HG02642 (cell line): ENCODE measurements at regions not wholly inside any gene's neighbourhood (a gene's known extent, or its start where the extent isn't known, plus 50 kb on each side); places are given as distances from the start of the nearest gene placed in this dataset.
"Not testable (repeated sequence)": the region's sequence is repeated elsewhere in the genome, so short reads cannot be mapped to it uniquely, and the experiment has no call there.

Experiments used
- ATAC-seq: cut with Tn5 transposase; IDR thresholded peaks from one replicate; pipeline ENCODE4 v1.9.1; 2021; ENCODE audit warnings: mild to moderate bottlenecking; ENCODE audit not compliant: unreplicated experiment, poor library complexity

GRCh38 chr7:16369855-16370254, 51.5 kb downstream of the CRPPA start:
- ATAC-seq = no peak

- ATAC-seq = not testable (repeated sequence)
Measured at GRCh38 chr7:16369309-16369708, 52.0 kb downstream of the CRPPA start.

GRCh38 chr7:16368885-16369284, 52.5 kb downstream of the CRPPA start:
- ATAC-seq = no peak

GRCh38 chr7:16367115-16367514, 54.2 kb downstream of the CRPPA start:
- ATAC-seq = no peak

- ATAC-seq = no peak
Measured at GRCh38 chr7:16365952-16366351, 55.4 kb downstream of the CRPPA start.

GRCh38 chr7:16365177-16365576, 56.2 kb downstream of the CRPPA start:
- no peak for ATAC-seq

- no peak for ATAC-seq
Measured at GRCh38 chr7:16359216-16359615, 62.1 kb downstream of the CRPPA start.

- ATAC-seq = no peak
Measured at GRCh38 chr7:16357921-16358320, 63.4 kb downstream of the CRPPA start.

GRCh38 chr7:16357474-16357873, 63.9 kb downstream of the CRPPA start:
- no peak for ATAC-seq

- no peak for ATAC-seq
Measured at GRCh38 chr7:16356301-16356958, 64.9 kb downstream of the CRPPA start.

- ATAC-seq = no peak
Measured at GRCh38 chr7:16354573-16354972, 66.8 kb downstream of the CRPPA start.

- no peak for ATAC-seq
Measured at GRCh38 chr7:16353226-16353625, 68.1 kb downstream of the CRPPA start.

GRCh38 chr7:16350634-16351033, 70.7 kb downstream of the CRPPA start:
- ATAC-seq = peak; percentile 61

- no peak for ATAC-seq
Measured at GRCh38 chr7:16348251-16348650, 73.1 kb downstream of the CRPPA start.

GRCh38 chr7:16347827-16348192, 73.5 kb downstream of the CRPPA start:
- ATAC-seq = no peak

GRCh38 chr7:16347066-16347826, 74.1 kb downstream of the CRPPA start:
- no peak for ATAC-seq

- peak; percentile 65 for ATAC-seq
Measured at GRCh38 chr7:16345979-16346958, 75.1 kb downstream of the CRPPA start.

GRCh38 chr7:16344927-16345326, 76.4 kb downstream of the CRPPA start:
- no peak for ATAC-seq

GRCh38 chr7:16343612-16344011, 77.7 kb downstream of the CRPPA start:
- ATAC-seq = no peak

GRCh38 chr7:16338065-16338464, 83.3 kb downstream of the CRPPA start:
- ATAC-seq = no peak

- no peak for ATAC-seq
Measured at GRCh38 chr7:16326106-16326505, 95.2 kb downstream of the CRPPA start.
